Stomach (tissue), 8 donors: ENCODE measurements at regions not wholly inside any gene's neighbourhood (a gene's known extent, or its start where the extent isn't known, plus 50 kb on each side); places are given as distances from the start of the nearest gene placed in this dataset.

ENCODE experiments used
- DNase-seq, 2 donors: peaks; one replicate each; pipeline versions ENCODE4 v3.0.0 to v3.0.0-alpha.2; 2013 to 2019
- H3K27ac ChIP-seq, 5 donors: fragments of 200-600 bp in 4 of 5; sonication (generic) in 4 of 5; one replicate each; pipeline ENCODE4 v1.5.1; 2013 to 2019; ENCODE audit warnings: mild to moderate bottlenecking in 1 of 5, moderate library complexity in 1 of 5
- H3K27me3 ChIP-seq, 3 donors: fragments of 200-600 bp; sonication (generic); one replicate each; pipeline ENCODE4 v1.5.1; 2017 to 2019; ENCODE audit warnings: mixed run types in 1 of 3
- H3K36me3 ChIP-seq, 4 donors: fragments of 200-600 bp; sonication (generic); 1 replicate in 3 of 4; 2 replicates in 1 of 4; pipeline ENCODE4 v1.5.1; 2016 to 2019
- H3K4me1 ChIP-seq, 4 donors: fragments of 200-600 bp; sonication (generic); one replicate each; pipeline ENCODE4 v1.5.1; 2016 to 2019
- H3K4me3 ChIP-seq, 4 donors: fragments of 200-600 bp; sonication (generic) in 3 of 4; one replicate each; pipeline ENCODE4 v1.5.1; 2016 to 2019; ENCODE audit warnings: mild to moderate bottlenecking in 1 of 4
- H3K9me3 ChIP-seq, 4 donors: fragments of 200-600 bp; sonication (generic); one replicate each; pipeline ENCODE4 v1.5.1; 2016 to 2019
- EP300 ChIP-seq: sonication (generic); formaldehyde crosslinking; IDR thresholded peaks from one replicate; pipeline ENCODE4 v1.6.1; 2017; ENCODE audit warnings: antibody characterized with exemption
- POLR2A ChIP-seq, 4 donors: fragments of 450-650 bp; IDR thresholded peaks; one replicate each; pipeline ENCODE4 v1.6.1; 2016; ENCODE audit warnings: antibody characterized with exemption in 4 of 4, control low read depth in 2 of 4, mild to moderate bottlenecking in 1 of 4, moderate library complexity in 1 of 4
- POLR2AphosphoS5 ChIP-seq, 3 donors: sonication (generic); formaldehyde crosslinking; IDR thresholded peaks; one replicate each; pipeline ENCODE4 v1.6.1; 2016; ENCODE audit warnings: antibody characterized with exemption in 3 of 3
- WGBS, 5 donors: extraction: QIAGEN DNeasy Blood & Tissue Kit in 3 of 5; methylation state at CpG; one replicate each; pipeline versions ENCODE4 v1.1.5 to v1.1.7; 2013 to 2018; 5-methylcytosine and 5-hydroxymethylcytosine counted together
- intact Hi-C: fragments of 100-400 bp; cut with DNase I; formaldehyde crosslinking; loops from one replicate; pipeline ENCODE4 v1.15.1; 2023; ENCODE audit warnings: low total_unique reads
- TF ChIP-seq, protein P1 (sequence below), 7 experiments: fragments of 450-650 bp in 4 of 7; fragments of 200-600 bp in 3 of 7; sonication (generic) in 3 of 7; IDR thresholded peaks; one replicate each; pipeline ENCODE4 v1.5.1; 2016 to 2019; ENCODE audit warnings: antibody characterized with exemption in 7 of 7, control low read depth in 2 of 7, mild to moderate bottlenecking in 1 of 7
- donor health status: healthy with polysubstance abuse.
- donor health status: Bipolar disorder and iron deficiency.
- donor health status: healthy.

DNA sequence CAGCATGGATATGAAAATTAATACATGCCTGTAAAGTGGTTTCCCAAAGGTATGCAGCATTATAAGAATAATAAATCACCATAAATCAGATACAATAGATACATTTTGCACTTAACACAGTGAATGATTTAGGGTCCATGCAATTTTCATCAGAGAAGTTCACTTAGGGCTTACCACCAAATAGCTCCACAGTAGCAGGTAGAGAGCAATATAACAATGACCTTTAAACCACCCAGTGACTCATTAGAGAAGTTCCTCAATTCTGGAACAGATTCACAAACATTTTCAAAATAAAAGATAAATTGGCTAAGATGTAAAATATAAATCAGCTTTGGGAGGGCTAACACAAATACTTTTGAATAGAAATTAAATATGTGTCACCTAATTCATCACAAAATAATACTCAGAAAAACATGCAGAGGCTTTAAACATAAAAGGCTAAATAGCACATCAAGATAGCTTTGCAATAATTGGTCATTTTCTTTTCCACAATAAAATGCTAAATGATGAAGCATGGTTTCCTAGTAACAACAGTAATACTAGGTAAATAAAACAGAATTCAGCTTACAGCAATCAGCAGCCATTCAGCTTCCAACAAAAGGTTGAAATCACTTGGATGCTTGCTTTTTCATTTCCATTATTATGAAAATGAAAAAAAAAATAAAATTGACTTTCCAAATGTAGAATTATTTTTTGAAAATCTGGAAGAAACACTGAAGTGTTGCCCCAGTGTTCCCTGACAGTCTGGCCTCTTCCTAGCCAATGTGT lies 84.3 kb upstream of the NBEA start:
- intact Hi-C loops, result no loop called here
- Histone ChIP-seq H3K4me1 (no peaks in the 10 kb centered on the region), H3K27me3 (no peaks in the 10 kb centered on the region), H3K9me3 (no peaks in the 10 kb centered on the region), H3K4me3 (no peak overlapping the region), H3K27ac (no peak overlapping the region), H3K36me3 (no peaks in the 10 kb centered on the region)
- TF ChIP-seq, protein P1, sequence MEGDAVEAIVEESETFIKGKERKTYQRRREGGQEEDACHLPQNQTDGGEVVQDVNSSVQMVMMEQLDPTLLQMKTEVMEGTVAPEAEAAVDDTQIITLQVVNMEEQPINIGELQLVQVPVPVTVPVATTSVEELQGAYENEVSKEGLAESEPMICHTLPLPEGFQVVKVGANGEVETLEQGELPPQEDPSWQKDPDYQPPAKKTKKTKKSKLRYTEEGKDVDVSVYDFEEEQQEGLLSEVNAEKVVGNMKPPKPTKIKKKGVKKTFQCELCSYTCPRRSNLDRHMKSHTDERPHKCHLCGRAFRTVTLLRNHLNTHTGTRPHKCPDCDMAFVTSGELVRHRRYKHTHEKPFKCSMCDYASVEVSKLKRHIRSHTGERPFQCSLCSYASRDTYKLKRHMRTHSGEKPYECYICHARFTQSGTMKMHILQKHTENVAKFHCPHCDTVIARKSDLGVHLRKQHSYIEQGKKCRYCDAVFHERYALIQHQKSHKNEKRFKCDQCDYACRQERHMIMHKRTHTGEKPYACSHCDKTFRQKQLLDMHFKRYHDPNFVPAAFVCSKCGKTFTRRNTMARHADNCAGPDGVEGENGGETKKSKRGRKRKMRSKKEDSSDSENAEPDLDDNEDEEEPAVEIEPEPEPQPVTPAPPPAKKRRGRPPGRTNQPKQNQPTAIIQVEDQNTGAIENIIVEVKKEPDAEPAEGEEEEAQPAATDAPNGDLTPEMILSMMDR (IDR thresholded peaks at IDR 0.05), result no peak
- no peak for TF ChIP-seq POLR2AphosphoS5 (IDR thresholded peaks at IDR 0.05)
- no peak for TF ChIP-seq POLR2A (IDR thresholded peaks at IDR 0.05)
- no peak for TF ChIP-seq EP300
- DNase-seq, result peak in 1 of 2 donors; percentile 7

DNA sequence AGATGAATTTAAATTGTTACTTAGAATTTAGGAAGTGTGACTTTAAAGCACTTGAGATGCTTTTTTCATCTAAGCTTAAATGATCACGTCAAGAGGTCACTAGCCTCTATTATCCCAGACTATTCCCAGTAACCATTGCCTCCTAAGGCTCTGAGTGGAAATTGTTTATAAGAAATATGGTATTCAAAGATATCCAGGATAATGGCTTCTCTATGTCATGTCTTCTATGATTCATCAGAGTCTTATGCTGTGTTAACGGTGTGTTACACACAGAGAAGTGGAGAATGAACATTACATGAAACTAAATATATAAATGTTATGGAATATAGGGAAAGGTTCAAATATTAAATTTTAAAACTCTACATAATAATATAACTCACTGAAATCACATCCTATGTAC lies 79.8 kb upstream of the NBEA start:
- Histone ChIP-seq H3K27me3 (no peaks in the 10 kb centered on the region), H3K36me3 (no peaks in the 10 kb centered on the region), H3K9me3 (no peaks in the 10 kb centered on the region), H3K27ac (no peak overlapping the region), H3K4me3 (no peak overlapping the region), H3K4me1 (no peaks in the 10 kb centered on the region)
- WGBS, 5 donors, result 83 to 95% (median 86%) methylated on average over 2 of the region's 2 CpGs
- intact Hi-C loops, result no loop called here
- TF ChIP-seq, protein P1 (IDR thresholded peaks at IDR 0.05), result no peak
- TF ChIP-seq POLR2AphosphoS5 (IDR thresholded peaks at IDR 0.05) (no peak), EP300 (no peak), POLR2A (IDR thresholded peaks at IDR 0.05) (no peak)
- DNase-seq, result no peak

DNA sequence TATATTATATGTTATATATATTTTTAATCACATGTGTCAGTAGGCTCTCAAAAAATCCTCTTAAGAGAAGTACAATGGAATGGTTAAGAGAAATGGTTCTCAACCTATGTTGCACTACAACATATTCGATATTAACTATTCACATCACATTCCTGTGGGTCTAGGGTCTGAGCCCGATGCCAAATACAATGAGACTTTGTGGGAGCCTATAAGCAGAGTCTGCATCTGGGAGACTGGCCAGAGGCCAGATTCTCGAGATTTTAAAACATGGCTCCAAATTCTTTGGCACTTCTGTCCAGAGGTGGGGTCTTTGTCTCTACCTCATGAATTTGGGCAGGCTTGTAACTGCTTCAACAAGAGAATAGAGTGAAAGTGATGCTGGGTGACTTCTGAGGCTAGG lies 79.4 kb upstream of the NBEA start:
- TF ChIP-seq POLR2A (IDR thresholded peaks at IDR 0.05) (no peak), POLR2AphosphoS5 (IDR thresholded peaks at IDR 0.05) (no peak), EP300 (no peak)
- TF ChIP-seq, protein P1 (IDR thresholded peaks at IDR 0.05), result no peak
- Histone ChIP-seq H3K4me1 (no peaks in the 10 kb centered on the region), H3K4me3 (no peak overlapping the region), H3K27me3 (no peaks in the 10 kb centered on the region), H3K9me3 (no peaks in the 10 kb centered on the region), H3K27ac (no peak overlapping the region), H3K36me3 (no peaks in the 10 kb centered on the region)
- intact Hi-C loops, result no loop called here
- 81 to 89% (median 84%) methylated on average over 3 of the region's 3 CpGs for WGBS, 5 donors
- no peak for DNase-seq

DNA sequence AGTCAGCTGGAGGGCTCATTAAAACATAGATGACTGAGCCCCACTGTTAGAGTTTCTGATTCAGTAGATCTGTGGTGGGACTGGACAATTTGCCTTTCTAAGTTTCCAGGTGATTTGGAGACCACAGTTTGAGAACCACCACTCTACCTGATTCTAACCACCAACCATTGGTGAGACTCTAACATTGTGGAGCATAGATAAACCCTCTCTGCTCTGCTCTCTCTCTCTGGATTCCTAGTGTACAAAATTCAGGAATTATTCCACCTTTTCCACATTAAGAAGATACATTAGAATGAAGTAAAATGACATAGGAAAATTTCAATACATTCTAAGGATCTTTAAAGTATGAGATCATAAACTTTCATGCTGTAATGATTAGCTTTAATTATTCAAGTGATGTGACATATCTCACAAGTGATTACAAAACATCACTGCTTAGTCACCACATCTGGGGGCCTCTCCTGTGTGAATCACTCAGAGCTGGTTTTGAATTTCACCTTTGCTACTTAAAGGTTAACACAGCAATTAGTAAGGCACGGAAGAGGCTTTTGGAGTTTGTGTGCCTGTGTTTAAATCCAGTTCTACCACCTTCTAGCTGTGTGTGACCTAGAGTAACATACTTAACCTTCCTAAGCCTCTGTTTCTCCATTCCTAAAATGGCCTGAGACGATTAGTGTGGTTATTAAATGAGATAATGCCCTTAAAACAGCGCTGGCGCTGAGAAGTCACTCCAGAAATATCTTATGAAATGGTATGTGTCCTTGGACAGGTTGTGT lies 78.5 kb upstream of the NBEA start:
- TF ChIP-seq EP300, result no peak
- TF ChIP-seq POLR2AphosphoS5 (IDR thresholded peaks at IDR 0.05), result no peak
- TF ChIP-seq, protein P1 (IDR thresholded peaks at IDR 0.05), result no peak
- TF ChIP-seq POLR2A (IDR thresholded peaks at IDR 0.05), result no peak
- Histone ChIP-seq H3K9me3 (no peaks in the 10 kb centered on the region), H3K36me3 (no peaks in the 10 kb centered on the region), H3K27ac (no peak overlapping the region), H3K4me3 (no peak overlapping the region), H3K4me1 (no peaks in the 10 kb centered on the region), H3K27me3 (no peaks in the 10 kb centered on the region)
- peak in 1 of 2 donors; percentile 23 for DNase-seq
- intact Hi-C loops, result no loop called here
- 61 to 66% (median 63%) methylated on average over 4 of the region's 4 CpGs for WGBS, 5 donors
